T-helper 1 cell treated with Interleukin-12 subunit alpha and Interleukin-12 subunit beta and Interleukin-4 antibody, amounts not matched to agents 30 μg/mL and 1 μg/mL, for 36 hours (primary cell): ENCODE measurements at regions not wholly inside any gene's neighbourhood (a gene's known extent, or its start where the extent isn't known, plus 50 kb on each side); places are given as distances from the start of the nearest gene placed in this dataset.

Source experiments
- H3K27ac Mint-ChIP-seq: one replicate; pipeline ENCODE4 v1.8.0; 2021; ENCODE audit warnings: mild to moderate bottlenecking, mixed read lengths
- H3K27me3 Mint-ChIP-seq: one replicate; pipeline ENCODE4 v1.8.0; 2021; ENCODE audit warnings: low read depth, mixed read lengths
- H3K36me3 Mint-ChIP-seq: one replicate; pipeline ENCODE4 v1.8.0; 2021; ENCODE audit warnings: low read depth, mixed read lengths
- H3K4me1 Mint-ChIP-seq: one replicate; pipeline ENCODE4 v1.8.0; 2021; ENCODE audit warnings: low read depth, mixed read lengths
- H3K4me3 Mint-ChIP-seq: one replicate; pipeline ENCODE4 v1.8.0; 2021; ENCODE audit warnings: mild to moderate bottlenecking, moderate library complexity, mixed read lengths
- H3K9me3 Mint-ChIP-seq: one replicate; pipeline ENCODE4 v1.8.0; 2021; ENCODE audit warnings: mixed read lengths

DNA sequence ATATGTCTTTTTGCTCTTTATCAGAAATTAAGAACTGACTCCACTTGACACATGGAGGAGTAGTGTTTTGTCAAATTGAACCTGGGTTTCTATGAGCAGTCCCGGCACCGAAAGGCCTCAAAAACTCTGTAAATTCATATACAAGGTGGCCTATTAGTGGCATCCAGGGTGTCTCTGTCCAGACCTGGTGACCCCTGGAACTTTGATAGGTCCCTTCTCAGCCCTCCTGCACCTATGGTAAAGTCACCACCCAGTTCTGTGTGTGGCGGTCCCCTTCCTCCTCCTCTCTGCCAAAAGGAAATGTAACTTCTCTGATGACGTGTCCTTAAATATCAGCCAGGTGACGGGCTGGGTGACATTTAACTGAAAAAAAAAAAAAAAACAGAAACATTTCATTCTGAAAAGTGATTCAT lies 204.0 kb upstream of the FOXN3 start:
- Mint-ChIP-seq H3K27ac (peak overlapping the region; percentile 96), H3K4me3 (peak overlapping the region; percentile 96), H3K27me3 (no peaks in the 10 kb centered on the region), H3K4me1 (peaks cover 53% of the 10 kb centered on the region), H3K9me3 (peaks cover 3% of the 10 kb centered on the region), H3K36me3 (peaks cover 3% of the 10 kb centered on the region)

DNA sequence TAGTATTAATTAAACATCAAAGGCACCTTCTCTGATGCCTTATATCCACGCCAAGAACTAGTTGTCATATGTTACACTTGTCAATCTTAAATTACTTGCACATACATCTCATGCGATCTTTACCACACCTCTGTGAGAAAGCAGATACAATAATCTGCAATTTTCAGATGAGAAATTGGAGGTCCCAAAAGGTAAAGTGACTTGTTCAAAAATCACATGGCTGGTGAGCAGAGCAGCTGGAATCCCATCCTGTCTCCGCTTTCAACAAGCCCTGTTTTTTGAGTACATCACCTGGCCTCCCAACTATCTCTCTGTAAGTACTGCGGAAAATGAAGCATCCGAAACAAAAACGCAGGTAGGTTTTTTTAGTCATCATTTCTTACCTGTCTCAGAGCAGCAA lies 203.4 kb upstream of the FOXN3 start:
- no peaks in the 10 kb centered on the region for H3K9me3 Mint-ChIP-seq
- H3K27ac Mint-ChIP-seq = peak overlapping the region; percentile 96
- peak overlapping the region; percentile 96 for H3K4me3 Mint-ChIP-seq
- H3K27me3 Mint-ChIP-seq = no peaks in the 10 kb centered on the region
- H3K36me3 Mint-ChIP-seq = peaks cover 3% of the 10 kb centered on the region
- H3K4me1 Mint-ChIP-seq = peaks cover 53% of the 10 kb centered on the region

GRCh38 chr14:89619596-89619995 lies 202.6 kb upstream of the FOXN3 start:
- Mint-ChIP-seq H3K36me3 (peaks cover 1% of the 10 kb centered on the region), H3K4me3 (peak overlapping the region; percentile 96), H3K27me3 (no peaks in the 10 kb centered on the region), H3K27ac (peak overlapping the region; percentile 96), H3K4me1 (peaks cover 60% of the 10 kb centered on the region), H3K9me3 (no peaks in the 10 kb centered on the region)

- Mint-ChIP-seq H3K36me3 (peaks cover 1% of the 10 kb centered on the region), H3K9me3 (no peaks in the 10 kb centered on the region), H3K27me3 (no peaks in the 10 kb centered on the region), H3K27ac (peak overlapping the region; percentile 97), H3K4me1 (peaks cover 65% of the 10 kb centered on the region), H3K4me3 (peak overlapping the region; percentile 96)
Observed at GRCh38 chr14:89618811-89619551, 201.9 kb upstream of the FOXN3 start.

DNA sequence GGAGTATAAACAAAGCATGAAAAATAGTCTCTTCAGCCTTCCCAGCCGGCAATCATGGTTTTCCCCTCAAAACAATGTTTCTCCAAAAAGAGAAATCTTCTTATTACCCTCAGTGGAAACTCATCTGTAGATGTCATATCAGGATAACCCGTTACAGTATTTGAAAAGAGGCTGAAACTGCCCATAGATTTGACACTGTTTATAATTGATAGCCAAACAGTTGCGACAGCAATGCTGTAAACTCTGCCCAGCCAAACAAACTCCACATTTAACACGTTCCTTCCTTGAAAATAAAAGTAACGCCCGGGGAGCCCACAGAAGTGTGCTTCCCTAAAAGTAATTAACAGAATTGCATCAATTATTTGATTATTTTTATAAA lies 201.3 kb upstream of the FOXN3 start:
- H3K4me3 Mint-ChIP-seq = peak overlapping the region; percentile 91

DNA sequence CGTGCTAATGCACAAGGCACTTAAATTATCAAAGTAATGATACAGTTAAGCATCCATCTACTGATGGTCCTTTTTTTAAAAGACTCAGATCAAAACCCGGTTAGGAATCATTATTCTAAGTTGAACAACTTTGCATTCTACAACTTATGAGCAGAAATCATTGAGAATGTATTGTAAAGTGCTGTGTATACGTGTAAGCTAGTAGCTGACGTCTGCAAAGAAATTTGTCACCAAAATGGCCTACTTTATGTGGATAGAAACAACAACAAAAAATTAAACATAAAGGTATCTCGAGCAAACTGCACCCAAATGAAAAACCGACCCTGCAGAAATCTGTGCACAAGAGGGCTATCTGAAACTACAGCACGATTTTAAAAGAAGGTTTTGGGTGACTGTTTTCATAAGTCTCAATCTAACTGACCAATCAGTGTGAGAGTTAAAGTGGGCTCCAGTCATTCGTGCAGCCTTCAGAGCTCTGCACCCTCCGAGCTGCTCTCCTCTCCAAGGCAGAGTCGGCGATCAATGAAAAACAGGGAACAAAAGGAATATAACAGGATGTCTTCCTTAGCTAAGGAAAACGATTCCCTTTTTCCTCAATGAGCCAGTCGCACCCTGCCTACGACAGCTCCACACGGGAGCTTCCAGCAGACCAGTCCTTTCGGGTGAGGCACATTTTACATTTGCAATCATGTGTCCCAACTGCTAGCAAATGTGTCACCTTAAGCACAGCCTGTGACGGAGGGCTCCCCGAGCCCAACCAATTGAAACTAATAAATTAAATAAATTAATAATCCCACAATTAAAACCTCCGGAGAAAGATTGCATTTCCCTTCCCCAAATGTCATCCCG lies 200.7 kb upstream of the FOXN3 start:
- Mint-ChIP-seq H3K4me1 (peaks cover 75% of the 10 kb centered on the region), H3K36me3 (peaks cover 5% of the 10 kb centered on the region), H3K27ac (peak overlapping the region; percentile 97), H3K4me3 (peak overlapping the region; percentile 91), H3K27me3 (no peaks in the 10 kb centered on the region), H3K9me3 (no peaks in the 10 kb centered on the region)

More for the DNA sequence above, 201.3 kb upstream of the FOXN3 start:
- H3K9me3 Mint-ChIP-seq = no peaks in the 10 kb centered on the region
- peak overlapping the region; percentile 97 for H3K27ac Mint-ChIP-seq
- peaks cover 1% of the 10 kb centered on the region for H3K36me3 Mint-ChIP-seq
- peaks cover 72% of the 10 kb centered on the region for H3K4me1 Mint-ChIP-seq
- H3K27me3 Mint-ChIP-seq = no peaks in the 10 kb centered on the region

GRCh38 chr14:89616852-89617341 lies 199.9 kb upstream of the FOXN3 start:
- H3K27ac Mint-ChIP-seq = peak overlapping the region; percentile 97
- no peaks in the 10 kb centered on the region for H3K27me3 Mint-ChIP-seq
- peak overlapping the region; percentile 91 for H3K4me3 Mint-ChIP-seq
- no peaks in the 10 kb centered on the region for H3K9me3 Mint-ChIP-seq
- H3K36me3 Mint-ChIP-seq = peaks cover 5% of the 10 kb centered on the region
- H3K4me1 Mint-ChIP-seq = peaks cover 70% of the 10 kb centered on the region

- Mint-ChIP-seq H3K27me3 (no peaks in the 10 kb centered on the region), H3K4me1 (peaks cover 67% of the 10 kb centered on the region), H3K27ac (peak overlapping the region; percentile 97), H3K9me3 (no peaks in the 10 kb centered on the region), H3K36me3 (peaks cover 8% of the 10 kb centered on the region), H3K4me3 (peak overlapping the region; percentile 91)
Observed at GRCh38 chr14:89616425-89616824, 199.4 kb upstream of the FOXN3 start.

DNA sequence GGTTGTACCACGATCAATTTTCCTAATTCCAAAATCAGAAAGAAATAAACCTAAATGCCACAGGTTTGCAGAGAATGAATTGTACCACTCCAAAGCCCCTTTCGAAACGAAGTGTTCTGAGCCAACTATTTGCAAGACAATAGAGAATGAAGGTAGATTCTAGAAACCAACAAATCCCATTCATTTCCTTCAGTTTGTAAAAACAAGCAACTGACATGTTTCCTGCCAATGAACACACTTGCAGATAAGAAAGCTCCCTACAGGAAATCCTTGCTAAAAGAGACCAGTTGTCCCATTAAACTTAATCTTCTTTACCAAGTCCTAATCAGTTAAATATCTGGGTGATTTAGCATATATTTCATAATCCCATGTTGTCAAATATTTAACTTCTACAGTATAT lies 198.4 kb upstream of the FOXN3 start:
- peaks cover 15% of the 10 kb centered on the region for H3K36me3 Mint-ChIP-seq
- H3K9me3 Mint-ChIP-seq = no peaks in the 10 kb centered on the region
- H3K27ac Mint-ChIP-seq = peak overlapping the region; percentile 97
- H3K4me3 Mint-ChIP-seq = peak overlapping the region; percentile 63
- H3K4me1 Mint-ChIP-seq = peaks cover 64% of the 10 kb centered on the region
- no peaks in the 10 kb centered on the region for H3K27me3 Mint-ChIP-seq

DNA sequence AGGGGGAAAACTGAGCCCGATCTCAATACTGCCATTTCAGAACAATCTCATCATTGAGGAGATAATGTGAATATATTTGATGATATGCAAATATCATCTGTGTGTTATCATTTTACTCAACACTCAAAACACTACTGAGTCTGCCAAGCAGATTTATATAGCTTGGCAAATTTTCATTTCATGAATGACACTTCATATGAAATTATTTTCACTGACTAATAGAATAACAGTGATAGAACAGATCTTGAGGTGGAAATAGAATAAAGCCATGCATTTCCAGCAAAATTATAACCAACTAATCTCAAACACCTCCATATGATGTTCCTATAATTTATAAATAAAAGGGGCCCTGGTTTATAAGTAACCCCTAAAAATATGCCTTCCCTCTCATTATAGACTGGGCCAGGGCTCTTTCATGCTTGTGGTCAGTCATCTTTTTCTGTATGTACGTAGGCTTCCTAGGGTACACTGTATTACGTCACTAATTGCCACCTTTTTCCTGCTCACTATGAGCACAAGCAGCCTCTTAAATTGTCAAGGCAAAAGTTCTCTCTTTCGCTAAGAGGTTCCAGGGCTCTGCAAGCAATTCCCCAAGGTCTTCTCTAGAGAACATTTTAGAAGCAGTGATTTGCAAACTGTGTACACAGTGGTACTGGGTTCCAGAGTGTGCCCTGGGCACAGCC lies 197.1 kb upstream of the FOXN3 start:
- Mint-ChIP-seq H3K36me3 (peaks cover 18% of the 10 kb centered on the region), H3K4me3 (peak overlapping the region; percentile 4), H3K9me3 (peaks cover 4% of the 10 kb centered on the region), H3K4me1 (peaks cover 57% of the 10 kb centered on the region), H3K27ac (peak overlapping the region; percentile 50), H3K27me3 (no peaks in the 10 kb centered on the region)

GRCh38 chr14:89613260-89614008 lies 196.4 kb upstream of the FOXN3 start:
- H3K9me3 Mint-ChIP-seq = peaks cover 9% of the 10 kb centered on the region
- peaks cover 62% of the 10 kb centered on the region for H3K4me1 Mint-ChIP-seq
- peaks cover 23% of the 10 kb centered on the region for H3K36me3 Mint-ChIP-seq
- H3K27ac Mint-ChIP-seq = peak overlapping the region; percentile 50
- H3K4me3 Mint-ChIP-seq = peak overlapping the region; percentile 25
- no peaks in the 10 kb centered on the region for H3K27me3 Mint-ChIP-seq

GRCh38 chr14:89609500-89610100 lies 192.6 kb upstream of the FOXN3 start:
- Mint-ChIP-seq H3K27ac (no peak overlapping the region), H3K36me3 (peaks cover 39% of the 10 kb centered on the region)

DNA sequence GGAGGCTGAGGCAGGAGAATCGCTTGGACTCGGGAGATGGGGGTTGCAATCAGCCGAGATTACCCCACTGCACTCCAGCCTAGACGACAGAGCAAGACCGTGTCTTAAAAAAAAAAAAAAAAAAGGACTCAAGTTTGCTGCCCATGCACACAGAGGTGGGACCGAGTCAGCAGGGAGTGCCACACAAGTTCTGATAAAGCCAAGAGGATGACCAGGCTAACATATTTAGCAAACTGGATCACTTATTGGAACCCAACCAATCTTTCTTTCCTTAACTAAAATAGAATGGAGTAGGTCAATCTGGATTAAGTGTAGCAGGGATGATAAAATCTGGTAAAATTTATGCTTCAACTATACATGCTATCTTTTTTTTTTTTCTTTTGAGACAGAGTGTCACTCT lies 190.4 kb upstream of the FOXN3 start:
- H3K9me3 Mint-ChIP-seq = peaks cover 18% of the 10 kb centered on the region
- H3K27me3 Mint-ChIP-seq = no peaks in the 10 kb centered on the region
- H3K36me3 Mint-ChIP-seq = peaks cover 46% of the 10 kb centered on the region
- no peak overlapping the region for H3K27ac Mint-ChIP-seq
- H3K4me1 Mint-ChIP-seq = peaks cover 34% of the 10 kb centered on the region
- no peak overlapping the region for H3K4me3 Mint-ChIP-seq

More at GRCh38 chr14:89609500-89610100, 192.6 kb upstream of the FOXN3 start:
- H3K4me1 Mint-ChIP-seq = peaks cover 39% of the 10 kb centered on the region
- peaks cover 18% of the 10 kb centered on the region for H3K9me3 Mint-ChIP-seq
- no peak overlapping the region for H3K4me3 Mint-ChIP-seq
- no peaks in the 10 kb centered on the region for H3K27me3 Mint-ChIP-seq
